ENCODE measurements at regions not wholly inside any gene's neighbourhood (a gene's known extent, or its start where the extent isn't known, plus 50 kb on each side); places are given as distances from the start of the nearest gene placed in this dataset.

DNA sequence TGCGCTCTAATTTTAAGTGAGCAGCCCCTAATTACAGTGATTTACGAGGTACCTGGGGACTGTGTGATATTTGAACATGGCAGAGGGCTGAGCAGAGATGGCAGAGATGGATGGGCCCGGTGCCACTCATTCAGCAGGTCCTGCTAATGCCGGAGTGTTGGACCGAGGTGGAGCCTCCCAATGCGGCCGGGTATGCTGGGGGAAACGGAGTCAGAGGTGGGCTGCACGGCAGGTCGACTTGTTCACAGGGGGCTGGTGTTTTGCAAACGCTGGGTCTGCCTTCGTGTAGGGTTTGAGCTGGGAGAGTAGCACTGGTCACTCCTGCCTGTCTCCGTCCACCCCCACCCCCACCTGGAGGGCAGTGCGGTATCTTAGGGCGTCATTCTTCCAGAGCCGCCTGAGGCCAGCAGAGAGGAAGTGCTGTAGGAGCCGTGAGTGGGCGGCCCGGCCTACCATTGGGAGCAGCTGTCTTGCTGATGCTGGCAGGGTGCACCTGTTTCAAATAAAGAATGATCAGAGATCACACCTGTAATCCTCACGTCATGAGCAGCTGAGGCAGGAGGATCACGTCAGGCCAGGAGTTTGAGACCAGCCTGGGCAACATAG, 122.6 kb downstream of the IGLL1 start:
- TF ChIP-seq POLR2A (IDR thresholded peaks at IDR 0.05) = no peak
- TF ChIP-seq, protein P1, sequence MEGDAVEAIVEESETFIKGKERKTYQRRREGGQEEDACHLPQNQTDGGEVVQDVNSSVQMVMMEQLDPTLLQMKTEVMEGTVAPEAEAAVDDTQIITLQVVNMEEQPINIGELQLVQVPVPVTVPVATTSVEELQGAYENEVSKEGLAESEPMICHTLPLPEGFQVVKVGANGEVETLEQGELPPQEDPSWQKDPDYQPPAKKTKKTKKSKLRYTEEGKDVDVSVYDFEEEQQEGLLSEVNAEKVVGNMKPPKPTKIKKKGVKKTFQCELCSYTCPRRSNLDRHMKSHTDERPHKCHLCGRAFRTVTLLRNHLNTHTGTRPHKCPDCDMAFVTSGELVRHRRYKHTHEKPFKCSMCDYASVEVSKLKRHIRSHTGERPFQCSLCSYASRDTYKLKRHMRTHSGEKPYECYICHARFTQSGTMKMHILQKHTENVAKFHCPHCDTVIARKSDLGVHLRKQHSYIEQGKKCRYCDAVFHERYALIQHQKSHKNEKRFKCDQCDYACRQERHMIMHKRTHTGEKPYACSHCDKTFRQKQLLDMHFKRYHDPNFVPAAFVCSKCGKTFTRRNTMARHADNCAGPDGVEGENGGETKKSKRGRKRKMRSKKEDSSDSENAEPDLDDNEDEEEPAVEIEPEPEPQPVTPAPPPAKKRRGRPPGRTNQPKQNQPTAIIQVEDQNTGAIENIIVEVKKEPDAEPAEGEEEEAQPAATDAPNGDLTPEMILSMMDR (IDR thresholded peaks at IDR 0.05) = no peak

Data from heart left ventricle (tissue), 13 donors.